Activated naive CD4-positive, alpha-beta T cell treated with anti-CD3 and anti-CD28 coated beads for 36 hours (primary cell): ENCODE measurements at regions not wholly inside any gene's neighbourhood (a gene's known extent, or its start where the extent isn't known, plus 50 kb on each side); places are given as distances from the start of the nearest gene placed in this dataset.

ENCODE experiments used
- CTCF ChIA-PET: fragments of 350-600 bp; sonication (Branson Sonifier 250); formaldehyde crosslinking; loops from one replicate; lab custom pipeline; 2021; ENCODE audit warnings: antibody characterized with exemption; lab: Charles Lee
- DNase-seq: peaks from one replicate; pipeline ENCODE4 v3.0.0-alpha.2; 2020
- H3K27ac Mint-ChIP-seq: one replicate; pipeline ENCODE4 v1.8.0; 2021; ENCODE audit warnings: mild to moderate bottlenecking, mixed read lengths
- H3K27me3 Mint-ChIP-seq: one replicate; pipeline ENCODE4 v1.8.0; 2021; ENCODE audit warnings: low read depth, mixed read lengths
- H3K36me3 Mint-ChIP-seq: one replicate; pipeline ENCODE4 v1.8.0; 2021; ENCODE audit warnings: low read depth, mixed read lengths
- H3K4me1 Mint-ChIP-seq: one replicate; pipeline ENCODE4 v1.8.0; 2021; ENCODE audit warnings: low read depth, mixed read lengths
- H3K4me3 Mint-ChIP-seq: one replicate; pipeline ENCODE4 v1.8.0; 2021; ENCODE audit warnings: mild to moderate bottlenecking, moderate library complexity, mixed read lengths
- H3K9me3 Mint-ChIP-seq: one replicate; pipeline ENCODE4 v1.8.0; 2021; ENCODE audit warnings: mixed read lengths
- intact Hi-C: fragments of 100-400 bp; cut with micrococcal nuclease; formaldehyde crosslinking; loops from one replicate; pipeline ENCODE4 v1.15.1; 2023

GRCh38 chr2:39942950-39943349 lies 163.9 kb upstream of the THUMPD2 start:
- Mint-ChIP-seq H3K4me3 (no peak overlapping the region), H3K27me3 (no peaks in the 10 kb centered on the region), H3K9me3 (peaks cover 6% of the 10 kb centered on the region), H3K27ac (no peak overlapping the region), H3K36me3 (no peaks in the 10 kb centered on the region), H3K4me1 (peaks cover 20% of the 10 kb centered on the region)
- CTCF ChIA-PET, result no interaction called here
- intact Hi-C loops, result loop anchor here (10.0 kb wide), 1 partner anchor 428 kb away; no protein-coding TSS in a partner anchor
- no peak for DNase-seq

GRCh38 chr2:39938035-39938835 lies 159.2 kb upstream of the THUMPD2 start:
- intact Hi-C loops, result loop anchor here (1.0 kb wide), 1 partner anchor 9 kb away; no protein-coding TSS in a partner anchor
- CTCF ChIA-PET, result interaction anchor here (0.8 to 1.4 kb wide), 2 partner anchors 9 to 18 kb away, joined by 3 read pairs; no protein-coding TSS in a partner anchor

GRCh38 chr2:39937621-39938020 lies 158.6 kb upstream of the THUMPD2 start:
- DNase-seq, result no peak
- intact Hi-C loops, result loop anchor here (1.0 kb wide), 1 partner anchor 10 kb away; no protein-coding TSS in a partner anchor
- H3K27me3 Mint-ChIP-seq, result peaks cover 3% of the 10 kb centered on the region
- CTCF ChIA-PET, result interaction anchor here (0.6 kb wide), 1 partner anchor 593 kb away, joined by 3 read pairs; no protein-coding TSS in a partner anchor
- no peak overlapping the region for H3K4me3 Mint-ChIP-seq
- peaks cover 3% of the 10 kb centered on the region for H3K9me3 Mint-ChIP-seq
- no peaks in the 10 kb centered on the region for H3K36me3 Mint-ChIP-seq
- peaks cover 11% of the 10 kb centered on the region for H3K4me1 Mint-ChIP-seq
- H3K27ac Mint-ChIP-seq, result peak overlapping the region; percentile 89

More at GRCh38 chr2:39938035-39938835, 159.2 kb upstream of the THUMPD2 start:
- Mint-ChIP-seq H3K27ac (peak overlapping the region; percentile 89), H3K36me3 (no peaks in the 10 kb centered on the region), H3K4me3 (no peak overlapping the region), H3K9me3 (peaks cover 6% of the 10 kb centered on the region), H3K27me3 (peaks cover under 1% of the 10 kb centered on the region), H3K4me1 (peaks cover 11% of the 10 kb centered on the region)
- DNase-seq, result no peak

- peaks cover 3% of the 10 kb centered on the region for H3K27me3 Mint-ChIP-seq
- intact Hi-C loops, result loop anchor here (2.0 kb wide), 1 partner anchor 14 kb away; no protein-coding TSS in a partner anchor
- H3K36me3 Mint-ChIP-seq, result no peaks in the 10 kb centered on the region
- no peak overlapping the region for H3K4me3 Mint-ChIP-seq
- no peak overlapping the region for H3K27ac Mint-ChIP-seq
- H3K4me1 Mint-ChIP-seq, result peaks cover 24% of the 10 kb centered on the region
- DNase-seq, result no peak
- H3K9me3 Mint-ChIP-seq, result no peaks in the 10 kb centered on the region
- CTCF ChIA-PET, result interaction anchor here (1.7 kb wide), 1 partner anchor 21 kb away, joined by 7 read pairs; no protein-coding TSS in a partner anchor
Observed at GRCh38 chr2:39934851-39935250, 155.8 kb upstream of the THUMPD2 start.

- Mint-ChIP-seq H3K4me1 (peaks cover 23% of the 10 kb centered on the region), H3K36me3 (no peaks in the 10 kb centered on the region), H3K4me3 (no peak overlapping the region), H3K27me3 (peaks cover 11% of the 10 kb centered on the region), H3K9me3 (no peaks in the 10 kb centered on the region), H3K27ac (no peak overlapping the region)
- CTCF ChIA-PET, result no interaction called here
- intact Hi-C loops, result no loop called here
- DNase-seq, result no peak
Observed at GRCh38 chr2:39933196-39933595, 154.1 kb upstream of the THUMPD2 start.

GRCh38 chr2:39932198-39932597 lies 153.1 kb upstream of the THUMPD2 start:
- H3K4me3 Mint-ChIP-seq, result no peak overlapping the region
- DNase-seq, result no peak
- CTCF ChIA-PET, result no interaction called here
- peaks cover 16% of the 10 kb centered on the region for H3K4me1 Mint-ChIP-seq
- peaks cover 15% of the 10 kb centered on the region for H3K27me3 Mint-ChIP-seq
- no peaks in the 10 kb centered on the region for H3K9me3 Mint-ChIP-seq
- no peak overlapping the region for H3K27ac Mint-ChIP-seq
- intact Hi-C loops, result no loop called here
- no peaks in the 10 kb centered on the region for H3K36me3 Mint-ChIP-seq

- no peak overlapping the region for H3K4me3 Mint-ChIP-seq
- no peaks in the 10 kb centered on the region for H3K36me3 Mint-ChIP-seq
- peak overlapping the region; percentile 55 for H3K27ac Mint-ChIP-seq
- H3K27me3 Mint-ChIP-seq, result peaks cover 15% of the 10 kb centered on the region
- DNase-seq, result no peak
- H3K4me1 Mint-ChIP-seq, result peaks cover 16% of the 10 kb centered on the region
- H3K9me3 Mint-ChIP-seq, result no peaks in the 10 kb centered on the region
- CTCF ChIA-PET, result interaction anchor here (1.2 kb wide), 1 partner anchor 17 kb away, joined by 3 read pairs; no protein-coding TSS in a partner anchor
- intact Hi-C loops, result no loop called here
Observed at GRCh38 chr2:39930175-39930917, 151.3 kb upstream of the THUMPD2 start.

GRCh38 chr2:39929531-39929930 lies 150.5 kb upstream of the THUMPD2 start:
- Mint-ChIP-seq H3K4me1 (peaks cover 16% of the 10 kb centered on the region), H3K36me3 (no peaks in the 10 kb centered on the region)

GRCh38 chr2:39925312-39925711 lies 146.3 kb upstream of the THUMPD2 start:
- intact Hi-C loops, result no loop called here
- Mint-ChIP-seq H3K27ac (no peak overlapping the region), H3K27me3 (peaks cover 12% of the 10 kb centered on the region), H3K36me3 (no peaks in the 10 kb centered on the region), H3K9me3 (no peaks in the 10 kb centered on the region), H3K4me3 (no peak overlapping the region), H3K4me1 (peaks cover 7% of the 10 kb centered on the region)
- CTCF ChIA-PET, result interaction anchor here (1.2 kb wide), 1 partner anchor 12 kb away, joined by 4 read pairs; no protein-coding TSS in a partner anchor
- DNase-seq, result no peak

More at GRCh38 chr2:39929531-39929930, 150.5 kb upstream of the THUMPD2 start:
- CTCF ChIA-PET, result no interaction called here
- intact Hi-C loops, result no loop called here
- Mint-ChIP-seq H3K27ac (no peak overlapping the region), H3K4me3 (no peak overlapping the region), H3K9me3 (no peaks in the 10 kb centered on the region), H3K27me3 (peaks cover 15% of the 10 kb centered on the region)
- no peak for DNase-seq

- Mint-ChIP-seq H3K4me1 (peaks cover 4% of the 10 kb centered on the region), H3K36me3 (no peaks in the 10 kb centered on the region), H3K27me3 (peaks cover 8% of the 10 kb centered on the region), H3K27ac (no peak overlapping the region), H3K9me3 (no peaks in the 10 kb centered on the region), H3K4me3 (no peak overlapping the region)
- intact Hi-C loops, result no loop called here
- CTCF ChIA-PET, result interaction anchor here (0.5 to 2.6 kb wide), 2 partner anchors 9 to 629 kb away, joined by 3 to 11 read pairs; no protein-coding TSS in a partner anchor
- DNase-seq, result no peak
Observed at GRCh38 chr2:39923455-39923854, 144.4 kb upstream of the THUMPD2 start.

GRCh38 chr2:39922679-39923405 lies 143.8 kb upstream of the THUMPD2 start:
- H3K36me3 Mint-ChIP-seq, result no peaks in the 10 kb centered on the region
- peaks cover 3% of the 10 kb centered on the region for H3K27me3 Mint-ChIP-seq
- H3K27ac Mint-ChIP-seq, result no peak overlapping the region
- no peak for DNase-seq
- CTCF ChIA-PET, result interaction anchor here (2.6 kb wide), 1 partner anchor 9 kb away, joined by 11 read pairs; no protein-coding TSS in a partner anchor
- intact Hi-C loops, result no loop called here
- peaks cover 4% of the 10 kb centered on the region for H3K4me1 Mint-ChIP-seq
- no peaks in the 10 kb centered on the region for H3K9me3 Mint-ChIP-seq
- H3K4me3 Mint-ChIP-seq, result no peak overlapping the region
